ENCODE measurements at regions not wholly inside any gene's neighbourhood (a gene's known extent, or its start where the extent isn't known, plus 50 kb on each side); places are given as distances from the start of the nearest gene placed in this dataset.

DNA sequence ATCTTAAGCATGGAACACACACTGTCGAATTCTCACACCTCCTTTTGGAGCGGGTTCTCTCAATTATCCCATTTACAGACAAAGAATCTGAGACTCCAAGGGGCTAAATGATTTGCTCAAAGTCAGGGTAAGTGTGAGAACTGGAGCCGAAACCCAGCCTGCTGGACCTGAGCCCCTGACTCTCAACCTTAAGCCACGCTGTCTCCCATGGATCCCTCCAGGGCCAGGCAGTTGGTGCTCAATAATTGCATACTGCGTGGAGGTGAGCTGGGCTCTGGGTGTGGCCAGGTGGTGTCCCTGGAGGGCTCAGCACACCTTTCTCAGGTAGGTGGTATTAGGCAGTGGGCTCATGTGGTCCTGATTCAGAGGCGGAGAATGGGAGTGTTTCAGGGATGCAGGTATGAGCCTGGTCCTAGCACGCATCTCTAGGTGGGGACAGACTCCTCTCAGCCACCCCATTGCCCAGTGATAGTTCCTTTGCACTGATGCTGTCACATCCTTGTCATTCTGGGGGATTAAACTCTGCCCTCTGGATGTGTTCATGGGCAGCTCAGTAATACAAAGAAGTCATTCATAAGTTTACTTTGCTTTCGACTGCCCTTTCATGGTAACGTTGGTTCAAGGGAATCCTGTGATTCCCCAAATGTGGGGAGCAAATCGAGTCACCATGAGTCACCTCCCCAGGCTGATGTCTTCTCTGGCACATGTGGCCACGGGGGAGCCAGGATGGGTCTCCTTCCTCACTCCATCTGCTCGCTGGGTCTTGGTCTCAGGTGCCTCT, 399.5 kb upstream of the TNRC6C start:
- no peak for DNase-seq

- no peak for DNase-seq
These were observed 398.1 kb upstream of the TNRC6C start for GRCh38 chr17:77560381-77560780.

DNA sequence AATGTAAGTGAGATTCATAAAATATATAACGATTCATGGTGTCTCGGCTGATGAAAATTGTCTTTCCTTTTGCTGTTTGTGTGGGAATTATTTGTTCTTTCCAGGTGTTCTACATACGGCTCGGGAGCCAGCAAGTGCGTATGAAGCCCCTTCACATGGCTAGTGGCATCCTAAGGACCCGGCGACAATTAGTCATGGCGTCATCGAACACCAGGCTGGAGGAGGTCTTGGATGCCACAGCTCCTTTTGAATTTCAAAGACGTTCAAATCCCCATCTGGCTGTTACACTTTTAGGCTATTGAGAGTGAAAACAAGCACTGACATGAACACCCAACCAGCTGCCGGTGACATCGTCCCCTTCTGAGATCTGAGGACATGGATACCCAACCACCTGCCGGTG, 397.7 kb upstream of the TNRC6C start:
- DNase-seq: no peak

DNA sequence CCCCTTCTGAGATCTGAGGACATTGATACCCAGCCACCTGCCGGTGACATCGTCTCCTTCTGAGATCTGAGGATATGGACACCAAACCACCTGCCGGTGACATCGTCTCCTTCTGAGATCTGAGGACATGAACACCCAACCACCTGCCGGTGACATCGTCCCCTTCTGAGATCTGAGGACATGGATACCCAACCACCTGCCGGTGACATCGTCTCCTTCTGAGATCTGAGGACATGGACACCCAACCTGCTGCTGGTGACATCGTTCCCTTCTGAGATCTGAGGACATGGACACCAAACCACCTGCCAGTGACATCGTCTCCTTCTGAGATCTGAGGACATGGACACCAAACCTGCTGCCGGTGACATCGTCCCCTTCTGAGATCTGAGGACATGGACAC, 396.1 kb upstream of the TNRC6C start:
- peak in 1 of 6 experiments; percentile 2 for DNase-seq

DNA sequence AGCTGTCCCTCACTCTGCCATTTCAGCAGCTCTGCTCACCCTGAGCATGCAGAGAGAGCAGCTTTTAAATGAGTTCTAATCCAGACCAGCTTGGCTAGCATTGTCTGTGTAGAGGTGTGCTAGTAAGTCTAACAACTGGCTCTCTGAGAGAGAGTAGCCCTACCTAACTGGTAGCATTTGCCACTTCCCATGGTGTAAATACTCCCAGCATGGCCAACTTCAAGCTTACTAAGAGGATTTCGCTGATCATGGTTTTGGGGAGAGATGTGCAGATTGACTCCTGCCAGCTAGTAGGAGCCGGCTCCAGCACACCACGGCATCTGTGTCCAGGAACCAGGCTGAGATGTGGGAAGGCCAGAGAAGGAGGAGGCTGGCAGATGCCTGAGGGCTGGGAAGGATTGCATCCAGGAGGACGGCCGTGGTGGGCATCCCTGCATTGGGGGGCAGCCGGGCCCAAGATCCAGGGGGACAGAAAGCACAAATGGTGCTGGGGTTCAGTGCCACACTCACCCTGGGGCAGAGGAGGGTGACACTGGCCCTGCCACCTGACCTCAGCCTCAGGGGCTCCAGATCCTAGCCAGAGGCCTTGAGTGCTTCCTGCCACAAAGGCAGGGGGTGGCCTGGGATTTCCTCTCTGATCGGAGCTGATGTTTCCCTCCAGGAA, 394.9 kb upstream of the TNRC6C start:
- no peak for DNase-seq

DNA sequence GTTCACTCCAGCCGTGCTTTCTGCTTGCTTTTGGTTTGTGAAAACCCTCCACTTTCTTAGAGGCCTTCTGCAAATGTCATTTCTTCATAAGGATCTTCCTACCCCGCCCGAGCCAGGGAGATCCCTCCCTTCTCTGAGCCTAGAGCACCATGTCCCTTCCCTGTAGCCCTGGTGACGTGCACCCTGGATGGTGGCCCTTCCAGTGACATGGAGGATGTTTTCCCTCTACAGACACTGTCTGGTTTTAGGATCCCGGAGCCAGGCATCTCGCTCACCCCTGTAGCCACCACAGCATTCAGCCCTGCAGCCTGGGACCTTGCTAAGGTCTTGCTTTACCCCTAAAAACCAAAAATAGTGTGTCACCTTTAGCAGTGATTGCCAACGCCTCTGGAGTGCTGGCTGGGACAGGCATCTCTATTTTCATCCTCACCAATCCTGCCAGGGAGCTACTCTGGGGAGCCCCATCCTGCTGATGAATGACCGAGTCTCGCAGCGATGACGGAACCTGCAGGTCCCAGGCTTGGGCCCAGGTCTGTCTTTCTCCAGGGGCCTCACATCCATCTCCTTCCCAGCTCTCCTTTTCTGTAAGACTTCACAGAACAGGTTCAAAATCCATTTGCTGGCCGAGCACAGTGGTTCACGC, 394.1 kb upstream of the TNRC6C start:
- no peak for DNase-seq

GRCh38 chr17:77565166-77565565, 393.3 kb upstream of the TNRC6C start:
- no peak for DNase-seq

- DNase-seq: no peak
These were observed 392.4 kb upstream of the TNRC6C start for GRCh38 chr17:77566151-77566550.

- no peak for DNase-seq
These were observed 391.9 kb upstream of the TNRC6C start for GRCh38 chr17:77566566-77567138.

DNA sequence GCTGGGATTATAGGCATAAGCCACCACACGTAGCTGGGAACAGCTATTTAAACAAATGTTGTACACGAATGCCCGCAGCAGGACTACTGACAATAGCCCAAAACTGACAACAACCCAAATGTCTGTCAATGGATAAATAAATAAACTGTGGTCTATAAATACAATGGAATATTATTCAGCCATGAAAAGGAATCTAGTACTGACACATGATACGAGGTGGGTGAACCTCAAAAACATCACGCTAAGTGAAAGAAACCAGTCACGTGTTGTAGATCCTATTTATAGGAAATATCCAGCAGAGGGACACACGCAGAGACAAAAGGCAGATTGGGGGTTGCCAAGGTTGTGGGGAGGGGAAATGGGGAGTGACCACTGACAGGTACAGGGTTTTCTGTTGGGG, 390.0 kb upstream of the TNRC6C start:
- no peak for DNase-seq

DNA sequence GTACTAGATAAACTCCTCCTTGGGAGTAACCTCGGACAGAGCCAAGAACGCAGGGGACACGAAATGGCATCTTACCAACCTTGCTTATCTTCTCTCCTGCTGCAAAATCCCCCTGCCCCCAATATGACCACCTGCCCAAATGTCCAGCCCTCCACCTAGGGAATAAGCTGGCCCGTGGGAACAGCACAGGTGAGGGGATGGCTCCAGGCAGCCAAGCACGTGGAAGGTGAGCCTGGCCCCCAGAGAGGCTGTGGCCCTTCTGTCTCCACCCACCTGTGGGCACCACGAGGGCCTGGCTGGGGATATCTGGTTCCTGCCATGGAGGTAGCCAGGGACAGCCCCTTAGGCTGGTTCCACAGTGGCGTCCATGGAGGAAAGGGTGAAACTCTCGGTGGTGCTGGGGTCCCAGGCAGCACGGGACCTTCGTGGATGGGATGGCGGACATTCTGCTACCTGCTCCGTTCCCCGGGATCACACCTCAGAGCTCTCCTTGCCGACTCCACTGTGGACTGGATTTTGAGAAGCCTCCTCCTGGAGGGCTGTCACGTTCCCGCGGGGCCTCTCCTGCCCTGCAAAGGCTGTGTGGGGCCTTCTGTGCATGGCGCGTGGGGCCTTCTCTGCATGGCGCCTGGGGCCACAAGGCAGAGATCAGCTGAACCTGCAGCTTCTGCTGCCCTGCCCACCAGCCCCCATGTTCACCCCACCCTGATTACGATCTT, 388.5 kb upstream of the TNRC6C start:
- DNase-seq: no peak

- DNase-seq: no peak
These were observed 388.0 kb upstream of the TNRC6C start for GRCh38 chr17:77570565-77570898.

DNA sequence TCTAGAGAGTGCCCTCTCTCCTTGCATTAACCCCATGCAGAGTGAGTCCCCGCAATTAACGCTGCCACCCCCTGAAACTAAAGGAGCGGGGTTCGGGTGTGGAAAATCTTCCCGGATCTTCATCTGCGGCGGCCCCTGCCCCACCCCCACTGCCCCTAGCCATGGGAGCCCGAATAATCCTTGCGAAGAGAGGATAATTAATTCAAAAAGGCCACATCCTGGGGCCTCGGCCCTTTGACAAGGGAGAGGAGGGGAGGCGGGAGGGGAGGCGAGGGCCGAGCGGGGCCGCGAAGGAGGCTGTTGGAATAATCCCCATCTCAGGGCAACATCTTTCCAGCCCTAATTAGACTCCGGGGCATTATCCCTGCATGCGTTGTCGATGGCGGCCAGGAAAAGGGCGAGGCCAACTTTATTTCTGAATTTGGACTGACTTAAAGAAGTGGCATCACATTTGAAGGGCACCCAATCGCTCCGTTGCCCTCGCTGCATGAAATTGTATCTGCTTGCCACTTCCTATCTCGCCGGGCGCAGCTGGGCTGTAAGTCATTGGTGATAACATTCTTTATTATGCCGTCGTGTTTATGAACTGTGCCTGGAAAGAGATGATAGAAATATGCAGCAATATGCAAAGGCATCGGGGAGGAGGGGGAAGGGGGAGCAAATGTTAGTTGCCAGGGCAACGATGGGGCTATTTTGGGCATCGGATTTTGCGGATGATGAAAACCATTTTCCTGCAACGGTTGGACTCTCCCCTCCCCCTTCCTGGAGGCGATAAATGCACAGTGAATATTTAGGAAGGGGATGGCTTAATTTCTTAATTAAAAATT, 387.1 kb upstream of the TNRC6C start:
- DNase-seq: peak in 3 of 6 experiments; percentile 8 to 44 (median 35)

GRCh38 chr17:77572065-77572601, 386.4 kb upstream of the TNRC6C start:
- DNase-seq: peak in 1 of 6 experiments; percentile 35

- DNase-seq: no peak
These were observed 385.7 kb upstream of the TNRC6C start for GRCh38 chr17:77572851-77573250.

DNA sequence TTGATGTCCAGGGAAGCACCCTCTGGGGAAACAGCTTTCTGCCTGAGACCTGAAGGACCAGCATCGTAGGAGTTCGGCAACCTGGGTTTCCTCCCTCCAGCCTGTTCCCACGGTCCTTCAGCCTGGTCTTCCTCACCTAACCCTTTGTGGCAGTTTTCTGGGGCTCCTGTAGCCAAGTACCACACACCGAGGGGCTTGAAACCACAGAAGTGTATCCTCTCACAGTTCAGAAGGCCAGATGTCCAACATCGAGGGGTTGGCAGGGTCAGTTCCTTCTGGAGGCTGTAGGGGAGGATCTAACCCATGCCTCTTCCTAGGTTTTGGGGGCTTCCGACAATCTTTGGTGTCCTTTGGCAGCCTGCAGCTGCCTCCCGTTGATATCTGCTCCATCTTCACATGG, 381.0 kb upstream of the TNRC6C start:
- DNase-seq: no peak

DNA sequence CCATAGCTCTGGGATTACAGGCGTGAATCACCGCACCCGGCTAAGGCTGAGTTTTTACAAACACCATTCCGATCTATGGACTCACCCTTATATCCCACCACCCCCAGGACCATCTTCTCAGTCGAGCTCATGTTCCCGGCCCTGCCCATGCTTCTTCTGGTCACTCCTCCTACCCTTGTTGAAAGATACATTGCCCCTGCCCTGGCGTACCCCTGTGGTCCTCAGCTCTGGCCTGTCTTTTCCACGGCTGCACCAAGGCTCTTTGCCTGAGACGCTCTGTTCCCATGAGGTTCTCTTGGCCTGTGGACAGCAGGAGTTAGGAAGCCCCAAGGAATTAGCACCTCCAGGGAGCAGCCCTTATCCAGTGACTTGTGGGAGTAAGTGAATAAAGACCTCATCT, 379.4 kb upstream of the TNRC6C start:
- DNase-seq: no peak

GRCh38 chr17:77579682-77580081, 378.8 kb upstream of the TNRC6C start:
- peak in 1 of 6 experiments; percentile 3 for DNase-seq

GRCh38 chr17:77580531-77581270, 377.8 kb upstream of the TNRC6C start:
- DNase-seq: no peak

- no peak for DNase-seq
These were observed 377.0 kb upstream of the TNRC6C start for GRCh38 chr17:77581480-77581879.

All from stimulated activated naive CD4-positive, alpha-beta T cell (primary cell).